Upper lobe of right lung (tissue), 1 donor: ENCODE measurements at regions not wholly inside any gene's neighbourhood (a gene's known extent, or its start where the extent isn't known, plus 50 kb on each side); places are given as distances from the start of the nearest gene placed in this dataset.

ENCODE experiments used
- ATAC-seq: fragments of 200-7000 bp; cut with Tn5 transposase; one replicate; pipeline ENCODE4 v1.9.1; 2020; ENCODE audit warnings: mild to moderate bottlenecking, moderate library complexity
- DNase-seq: peaks from one replicate; pipeline ENCODE4 v3.0.0-alpha.2; 2020
- H3K27ac ChIP-seq: fragments of 200-600 bp; one replicate; pipeline ENCODE4 v1.8.0; 2022
- H3K27me3 ChIP-seq: fragments of 200-600 bp; one replicate; pipeline ENCODE4 v1.8.0; 2022; ENCODE audit warnings: mild to moderate bottlenecking
- H3K36me3 ChIP-seq: fragments of 200-600 bp; one replicate; pipeline ENCODE4 v1.8.0; 2022
- H3K4me1 ChIP-seq: fragments of 200-600 bp; one replicate; pipeline ENCODE4 v1.8.0; 2022
- H3K4me3 ChIP-seq: fragments of 200-600 bp; one replicate; pipeline ENCODE4 v1.8.0; 2022; ENCODE audit warnings: mild to moderate bottlenecking
- H3K9me3 ChIP-seq: fragments of 200-600 bp; one replicate; pipeline ENCODE4 v1.8.0; 2022
- intact Hi-C: fragments of 100-400 bp; cut with DNase I; formaldehyde crosslinking; loops from one replicate; pipeline ENCODE4 v1.11.0; 2022
- TF ChIP-seq, protein P1 (sequence below): fragments of 200-600 bp; IDR thresholded peaks from one replicate; pipeline ENCODE4 v1.8.0; 2022; ENCODE audit warnings: antibody characterized with exemption
- donor health status: DM: no; HTN: yes; CAD: no; lungs with severe emphysema.

- no peak for DNase-seq
- ATAC-seq = no peak
- H3K36me3 ChIP-seq = no peaks in the 10 kb centered on the region
- intact Hi-C loops = no loop called here
- no peaks in the 10 kb centered on the region for H3K9me3 ChIP-seq
- no peaks in the 10 kb centered on the region for H3K27me3 ChIP-seq
- H3K4me3 ChIP-seq = no peak overlapping the region
- H3K27ac ChIP-seq = no peak overlapping the region
- TF ChIP-seq, protein P1, sequence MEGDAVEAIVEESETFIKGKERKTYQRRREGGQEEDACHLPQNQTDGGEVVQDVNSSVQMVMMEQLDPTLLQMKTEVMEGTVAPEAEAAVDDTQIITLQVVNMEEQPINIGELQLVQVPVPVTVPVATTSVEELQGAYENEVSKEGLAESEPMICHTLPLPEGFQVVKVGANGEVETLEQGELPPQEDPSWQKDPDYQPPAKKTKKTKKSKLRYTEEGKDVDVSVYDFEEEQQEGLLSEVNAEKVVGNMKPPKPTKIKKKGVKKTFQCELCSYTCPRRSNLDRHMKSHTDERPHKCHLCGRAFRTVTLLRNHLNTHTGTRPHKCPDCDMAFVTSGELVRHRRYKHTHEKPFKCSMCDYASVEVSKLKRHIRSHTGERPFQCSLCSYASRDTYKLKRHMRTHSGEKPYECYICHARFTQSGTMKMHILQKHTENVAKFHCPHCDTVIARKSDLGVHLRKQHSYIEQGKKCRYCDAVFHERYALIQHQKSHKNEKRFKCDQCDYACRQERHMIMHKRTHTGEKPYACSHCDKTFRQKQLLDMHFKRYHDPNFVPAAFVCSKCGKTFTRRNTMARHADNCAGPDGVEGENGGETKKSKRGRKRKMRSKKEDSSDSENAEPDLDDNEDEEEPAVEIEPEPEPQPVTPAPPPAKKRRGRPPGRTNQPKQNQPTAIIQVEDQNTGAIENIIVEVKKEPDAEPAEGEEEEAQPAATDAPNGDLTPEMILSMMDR = no peak
- H3K4me1 ChIP-seq = no peaks in the 10 kb centered on the region
Observed at GRCh38 chr14:44112774-44113460, 394.2 kb downstream of the FSCB start.

DNA sequence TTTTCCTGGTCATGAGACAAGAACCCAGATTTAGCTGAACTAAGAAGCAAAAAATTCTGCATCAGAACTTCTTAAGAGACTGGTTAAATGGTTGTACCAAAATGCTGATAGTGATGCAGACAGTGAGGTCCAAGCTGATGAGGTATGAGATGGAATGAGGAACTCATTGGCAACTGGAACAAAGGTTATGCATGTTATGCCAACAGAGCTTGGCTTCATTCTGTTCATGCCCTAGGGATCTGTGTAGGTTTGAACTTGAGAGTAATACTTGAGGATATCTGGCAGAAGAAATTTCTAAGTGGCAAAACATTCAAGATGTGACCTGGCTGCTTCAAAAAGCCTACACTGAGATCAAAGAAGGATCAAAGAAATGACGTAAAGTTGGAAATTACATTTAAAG lies 398.0 kb downstream of the FSCB start:
- DNase-seq (no peak), ATAC-seq (no peak)
- Histone ChIP-seq H3K27me3 (no peaks in the 10 kb centered on the region), H3K4me3 (no peak overlapping the region), H3K4me1 (no peaks in the 10 kb centered on the region), H3K36me3 (no peaks in the 10 kb centered on the region), H3K9me3 (peaks cover 4% of the 10 kb centered on the region), H3K27ac (no peak overlapping the region)
- intact Hi-C loops = no loop called here
- TF ChIP-seq, protein P1 = no peak

GRCh38 chr14:44108601-44109000 lies 398.5 kb downstream of the FSCB start:
- Histone ChIP-seq H3K27me3 (no peaks in the 10 kb centered on the region), H3K27ac (no peak overlapping the region), H3K4me3 (no peak overlapping the region), H3K9me3 (peaks cover 4% of the 10 kb centered on the region), H3K4me1 (no peaks in the 10 kb centered on the region), H3K36me3 (no peaks in the 10 kb centered on the region)
- ATAC-seq = no peak
- TF ChIP-seq, protein P1 = no peak
- no peak for DNase-seq
- intact Hi-C loops = no loop called here

GRCh38 chr14:44107156-44107555 lies 399.9 kb downstream of the FSCB start:
- TF ChIP-seq, protein P1 = no peak
- intact Hi-C loops = no loop called here
- DNase-seq (no peak), ATAC-seq (no peak)
- Histone ChIP-seq H3K27me3 (no peaks in the 10 kb centered on the region), H3K36me3 (no peaks in the 10 kb centered on the region), H3K4me1 (no peaks in the 10 kb centered on the region), H3K9me3 (peaks cover 4% of the 10 kb centered on the region), H3K4me3 (no peak overlapping the region), H3K27ac (no peak overlapping the region)

DNA sequence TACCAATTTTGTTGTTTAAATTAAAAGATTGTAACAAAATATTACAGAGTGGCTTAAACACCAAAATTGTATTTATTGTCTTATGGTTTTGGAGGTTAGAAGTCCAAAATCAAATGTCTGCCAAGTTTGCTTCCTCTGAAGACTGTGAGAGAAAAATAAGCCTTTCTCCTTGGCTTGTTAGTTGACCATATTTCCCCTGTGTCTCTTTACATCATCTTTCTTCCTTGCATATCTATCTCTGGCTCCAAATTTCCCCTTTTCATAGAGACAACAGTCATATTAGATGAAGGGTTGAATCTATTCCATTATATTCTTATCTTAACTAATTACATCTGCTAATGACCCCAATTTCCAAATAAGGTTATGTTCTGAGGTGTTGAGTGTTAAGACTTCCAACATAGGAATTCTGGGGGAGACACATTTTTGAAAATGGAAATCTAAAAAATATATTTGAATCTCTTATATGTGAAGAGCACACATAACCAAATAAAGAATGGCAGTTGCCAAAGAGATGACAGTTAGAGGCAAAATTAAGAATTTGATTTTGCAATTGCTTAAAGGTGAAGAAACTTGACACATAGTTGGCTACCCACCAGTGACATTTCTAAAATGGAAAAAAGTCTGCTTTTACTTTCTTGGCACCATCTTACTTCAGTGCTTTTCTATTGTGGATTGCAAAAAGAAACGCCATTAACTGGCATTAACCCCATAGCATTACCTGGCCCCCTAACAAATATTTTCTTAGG lies 407.2 kb downstream of the FSCB start:
- no peaks in the 10 kb centered on the region for H3K36me3 ChIP-seq
- no peak for ATAC-seq
- no peak overlapping the region for H3K4me3 ChIP-seq
- intact Hi-C loops = no loop called here
- H3K9me3 ChIP-seq = peaks cover 3% of the 10 kb centered on the region
- DNase-seq = no peak
- TF ChIP-seq, protein P1 = no peak
- H3K27me3 ChIP-seq = no peaks in the 10 kb centered on the region
- no peak overlapping the region for H3K27ac ChIP-seq
- H3K4me1 ChIP-seq = no peaks in the 10 kb centered on the region
